Liver (tissue), 8 donors: ENCODE measurements at regions not wholly inside any gene's neighbourhood (a gene's known extent, or its start where the extent isn't known, plus 50 kb on each side); places are given as distances from the start of the nearest gene placed in this dataset.

Source experiments
- DNase-seq: peaks from one replicate; pipeline ENCODE4 v3.0.0-alpha.2; 2017; ENCODE audit warnings: low spot score
- H3K27ac ChIP-seq, 2 donors: one replicate each; pipeline ENCODE4 v1.7.0; 2013; ENCODE audit warnings: inconsistent platforms in 2 of 2, low read length in 2 of 2, control low read depth in 1 of 2, low read depth in 1 of 2, mild to moderate bottlenecking in 1 of 2
- H3K27me3 ChIP-seq, 4 donors: one replicate each; pipeline versions ENCODE4 v1.6.1 to v1.7.0; 2013; ENCODE audit warnings: low read length in 3 of 4, inconsistent platforms in 1 of 4, mild to moderate bottlenecking in 1 of 4, moderate library complexity in 1 of 4; ENCODE audit not compliant: control insufficient read depth in 4 of 4, insufficient read depth in 4 of 4
- H3K36me3 ChIP-seq, 4 donors: one replicate each; pipeline versions ENCODE4 v1.6.1 to v1.7.0; 2013; ENCODE audit warnings: low read length in 3 of 4, mild to moderate bottlenecking in 3 of 4, low read depth in 1 of 4, moderate library complexity in 1 of 4; ENCODE audit not compliant: control insufficient read depth in 4 of 4, insufficient read depth in 3 of 4
- H3K4me1 ChIP-seq, 4 donors: one replicate each; pipeline versions ENCODE4 v1.6.1 to v1.7.0; 2013; ENCODE audit warnings: low read length in 3 of 4, mild to moderate bottlenecking in 3 of 4, moderate library complexity in 1 of 4; ENCODE audit not compliant: control insufficient read depth in 4 of 4, insufficient read depth in 4 of 4
- H3K4me3 ChIP-seq, 3 donors: one replicate each; pipeline versions ENCODE4 v1.6.1 to v1.7.0; 2013; ENCODE audit warnings: low read length in 3 of 3, control low read depth in 1 of 3, low read depth in 1 of 3, mild to moderate bottlenecking in 1 of 3
- H3K9ac ChIP-seq, 2 donors: one replicate each; pipeline ENCODE4 v1.7.0; 2013; ENCODE audit warnings: low read length in 2 of 2, mild to moderate bottlenecking in 2 of 2, moderate library complexity in 2 of 2, control low read depth in 1 of 2, low read depth in 1 of 2
- H3K9me3 ChIP-seq, 4 donors: one replicate each; pipeline versions ENCODE4 v1.6.1 to v1.7.0; 2013; ENCODE audit warnings: low read length in 3 of 4; ENCODE audit not compliant: control insufficient read depth in 4 of 4
- EGR1 ChIP-seq, 2 donors: IDR thresholded peaks; 2 replicates each; pipeline ENCODE4 v1.6.1; 2016 to 2018; ENCODE audit warnings: antibody characterized with exemption in 2 of 2, low read depth in 2 of 2
- FOXA1 ChIP-seq: IDR thresholded peaks from 2 replicates; pipeline ENCODE4 v1.6.1; 2016; ENCODE audit warnings: antibody characterized with exemption
- FOXA2 ChIP-seq: IDR thresholded peaks from 2 replicates; pipeline ENCODE4 v1.6.1; 2016; ENCODE audit warnings: antibody characterized with exemption
- GABPA ChIP-seq, 2 donors: IDR thresholded peaks in 1 of 2; conservative IDR thresholded peaks in 1 of 2; 2 replicates each; pipeline ENCODE4 v1.6.1; 2016; ENCODE audit warnings: antibody characterized with exemption in 2 of 2, mild to moderate bottlenecking in 1 of 2, moderate library complexity in 1 of 2
- HNF4A ChIP-seq, 2 donors: conservative IDR thresholded peaks; 2 replicates each; pipeline ENCODE4 v1.6.1; 2016; ENCODE audit warnings: antibody characterized with exemption in 2 of 2, mild to moderate bottlenecking in 2 of 2
- HNF4G ChIP-seq: IDR thresholded peaks from 2 replicates; pipeline ENCODE4 v1.6.1; 2016; ENCODE audit warnings: antibody characterized with exemption
- JUND ChIP-seq, 2 donors: IDR thresholded peaks; 2 replicates each; pipeline ENCODE4 v1.6.1; 2016; ENCODE audit warnings: antibody characterized with exemption in 2 of 2
- RAD21 ChIP-seq, 2 donors: IDR thresholded peaks; 2 replicates each; pipeline ENCODE4 v1.6.1; 2016; ENCODE audit warnings: antibody characterized with exemption in 2 of 2, mild to moderate bottlenecking in 2 of 2
- RXRA ChIP-seq, 2 donors: IDR thresholded peaks; 2 replicates each; pipeline ENCODE4 v1.6.1; 2017 to 2018; ENCODE audit warnings: antibody characterized with exemption in 2 of 2, mild to moderate bottlenecking in 1 of 2
- SP1 ChIP-seq: IDR thresholded peaks from 2 replicates; pipeline ENCODE4 v1.6.1; 2018; ENCODE audit warnings: antibody characterized with exemption, mild to moderate bottlenecking
- TAF1 ChIP-seq: conservative IDR thresholded peaks from 2 replicates; pipeline ENCODE4 v1.6.1; 2016; ENCODE audit warnings: antibody characterized with exemption, mild to moderate bottlenecking
- YY1 ChIP-seq: IDR thresholded peaks from 2 replicates; pipeline ENCODE4 v1.6.1; 2016; ENCODE audit warnings: antibody characterized with exemption, mild to moderate bottlenecking
- WGBS: extraction: QIAGEN DNeasy Blood & Tissue Kit; methylation state at CpG from one replicate; pipeline ENCODE4 v1.1.7; 2013; 5-methylcytosine and 5-hydroxymethylcytosine counted together
- TF ChIP-seq, protein P1 (sequence below): IDR thresholded peaks from 2 replicates; pipeline ENCODE4 v1.6.1; 2016; ENCODE audit warnings: antibody characterized with exemption, mild to moderate bottlenecking
- TF ChIP-seq, protein P2 (sequence below): IDR thresholded peaks from 2 replicates; pipeline ENCODE4 v1.6.1; 2016; ENCODE audit warnings: antibody characterized with exemption
- TF ChIP-seq, protein P3 (sequence below): IDR thresholded peaks from 2 replicates; pipeline ENCODE4 v1.6.1; 2016; ENCODE audit warnings: antibody characterized with exemption
- TF ChIP-seq, protein P4 (sequence below): fragments of 150-350 bp; IDR thresholded peaks from 2 replicates; pipeline ENCODE4 v1.5.1; 2017; ENCODE audit warnings: improper control_type of control experiment, low read depth, low read length; ENCODE audit not compliant: missing input control
- TF ChIP-seq, protein P5 (sequence below): IDR thresholded peaks from 2 replicates; pipeline ENCODE4 v1.6.1; 2016; ENCODE audit warnings: antibody characterized with exemption
- donor health status: healthy.
- donor health status: healthy.
- donor health status: healthy.
- donor health status: healthy.
- donor health status: healthy.

DNA sequence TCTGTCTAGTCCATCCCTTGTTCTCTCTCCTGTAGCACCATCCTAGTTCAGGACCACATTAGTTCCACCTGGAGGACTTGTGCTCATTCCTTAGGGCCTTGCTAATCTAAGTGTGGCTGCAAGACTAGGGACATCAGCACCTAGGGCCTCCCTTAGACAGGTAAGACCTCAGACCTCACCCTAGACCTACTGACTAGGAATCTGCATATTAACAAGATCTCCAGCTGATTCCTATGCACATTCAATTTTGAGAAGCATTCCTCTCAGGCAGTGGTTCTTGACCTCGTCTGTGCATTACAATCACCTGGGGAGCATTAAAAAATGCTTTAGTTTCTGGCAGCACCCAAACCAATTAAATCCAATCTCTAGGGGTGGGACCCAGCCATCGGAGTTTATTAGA lies 238.4 kb upstream of the RGMA start:
- H3K4me3 ChIP-seq: no peak overlapping the region
- DNase-seq: no peak
- no peaks in the 10 kb centered on the region for H3K4me1 ChIP-seq
- no peak overlapping the region for H3K9ac ChIP-seq
- H3K27ac ChIP-seq: no peak overlapping the region
- H3K27me3 ChIP-seq: peaks cover 0 to 8% (median 2%) of the 10 kb centered on the region in 4 donors
- H3K36me3 ChIP-seq: no peaks in the 10 kb centered on the region
- WGBS: 42% methylated on average over 2 of the region's 2 CpGs
- no peaks in the 10 kb centered on the region for H3K9me3 ChIP-seq
- TF ChIP-seq HNF4A (conservative IDR thresholded peaks at IDR 0.05) (no peak), EGR1 (IDR thresholded peaks at IDR 0.05; ENCODE audit: low read depth in 2 of 2) (no peak), YY1 (no peak), RXRA (IDR thresholded peaks at IDR 0.05) (no peak), HNF4G (no peak), TAF1 (no peak), FOXA2 (no peak), JUND (IDR thresholded peaks at IDR 0.05) (no peak), SP1 (no peak), FOXA1 (no peak), GABPA (IDR thresholded peaks at IDR 0.05 in 1 of 2, conservative IDR thresholded peaks at IDR 0.05 in 1 of 2) (no peak), RAD21 (IDR thresholded peaks at IDR 0.05) (no peak)
- TF ChIP-seq, protein P1, sequence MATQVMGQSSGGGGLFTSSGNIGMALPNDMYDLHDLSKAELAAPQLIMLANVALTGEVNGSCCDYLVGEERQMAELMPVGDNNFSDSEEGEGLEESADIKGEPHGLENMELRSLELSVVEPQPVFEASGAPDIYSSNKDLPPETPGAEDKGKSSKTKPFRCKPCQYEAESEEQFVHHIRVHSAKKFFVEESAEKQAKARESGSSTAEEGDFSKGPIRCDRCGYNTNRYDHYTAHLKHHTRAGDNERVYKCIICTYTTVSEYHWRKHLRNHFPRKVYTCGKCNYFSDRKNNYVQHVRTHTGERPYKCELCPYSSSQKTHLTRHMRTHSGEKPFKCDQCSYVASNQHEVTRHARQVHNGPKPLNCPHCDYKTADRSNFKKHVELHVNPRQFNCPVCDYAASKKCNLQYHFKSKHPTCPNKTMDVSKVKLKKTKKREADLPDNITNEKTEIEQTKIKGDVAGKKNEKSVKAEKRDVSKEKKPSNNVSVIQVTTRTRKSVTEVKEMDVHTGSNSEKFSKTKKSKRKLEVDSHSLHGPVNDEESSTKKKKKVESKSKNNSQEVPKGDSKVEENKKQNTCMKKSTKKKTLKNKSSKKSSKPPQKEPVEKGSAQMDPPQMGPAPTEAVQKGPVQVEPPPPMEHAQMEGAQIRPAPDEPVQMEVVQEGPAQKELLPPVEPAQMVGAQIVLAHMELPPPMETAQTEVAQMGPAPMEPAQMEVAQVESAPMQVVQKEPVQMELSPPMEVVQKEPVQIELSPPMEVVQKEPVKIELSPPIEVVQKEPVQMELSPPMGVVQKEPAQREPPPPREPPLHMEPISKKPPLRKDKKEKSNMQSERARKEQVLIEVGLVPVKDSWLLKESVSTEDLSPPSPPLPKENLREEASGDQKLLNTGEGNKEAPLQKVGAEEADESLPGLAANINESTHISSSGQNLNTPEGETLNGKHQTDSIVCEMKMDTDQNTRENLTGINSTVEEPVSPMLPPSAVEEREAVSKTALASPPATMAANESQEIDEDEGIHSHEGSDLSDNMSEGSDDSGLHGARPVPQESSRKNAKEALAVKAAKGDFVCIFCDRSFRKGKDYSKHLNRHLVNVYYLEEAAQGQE: no peak
- TF ChIP-seq, protein P2, sequence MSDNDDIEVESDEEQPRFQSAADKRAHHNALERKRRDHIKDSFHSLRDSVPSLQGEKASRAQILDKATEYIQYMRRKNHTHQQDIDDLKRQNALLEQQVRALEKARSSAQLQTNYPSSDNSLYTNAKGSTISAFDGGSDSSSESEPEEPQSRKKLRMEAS: no peak
- TF ChIP-seq, protein P3, sequence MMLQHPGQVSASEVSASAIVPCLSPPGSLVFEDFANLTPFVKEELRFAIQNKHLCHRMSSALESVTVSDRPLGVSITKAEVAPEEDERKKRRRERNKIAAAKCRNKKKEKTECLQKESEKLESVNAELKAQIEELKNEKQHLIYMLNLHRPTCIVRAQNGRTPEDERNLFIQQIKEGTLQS: no peak
- TF ChIP-seq, protein P4, sequence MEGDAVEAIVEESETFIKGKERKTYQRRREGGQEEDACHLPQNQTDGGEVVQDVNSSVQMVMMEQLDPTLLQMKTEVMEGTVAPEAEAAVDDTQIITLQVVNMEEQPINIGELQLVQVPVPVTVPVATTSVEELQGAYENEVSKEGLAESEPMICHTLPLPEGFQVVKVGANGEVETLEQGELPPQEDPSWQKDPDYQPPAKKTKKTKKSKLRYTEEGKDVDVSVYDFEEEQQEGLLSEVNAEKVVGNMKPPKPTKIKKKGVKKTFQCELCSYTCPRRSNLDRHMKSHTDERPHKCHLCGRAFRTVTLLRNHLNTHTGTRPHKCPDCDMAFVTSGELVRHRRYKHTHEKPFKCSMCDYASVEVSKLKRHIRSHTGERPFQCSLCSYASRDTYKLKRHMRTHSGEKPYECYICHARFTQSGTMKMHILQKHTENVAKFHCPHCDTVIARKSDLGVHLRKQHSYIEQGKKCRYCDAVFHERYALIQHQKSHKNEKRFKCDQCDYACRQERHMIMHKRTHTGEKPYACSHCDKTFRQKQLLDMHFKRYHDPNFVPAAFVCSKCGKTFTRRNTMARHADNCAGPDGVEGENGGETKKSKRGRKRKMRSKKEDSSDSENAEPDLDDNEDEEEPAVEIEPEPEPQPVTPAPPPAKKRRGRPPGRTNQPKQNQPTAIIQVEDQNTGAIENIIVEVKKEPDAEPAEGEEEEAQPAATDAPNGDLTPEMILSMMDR: no peak
- TF ChIP-seq, protein P5, sequence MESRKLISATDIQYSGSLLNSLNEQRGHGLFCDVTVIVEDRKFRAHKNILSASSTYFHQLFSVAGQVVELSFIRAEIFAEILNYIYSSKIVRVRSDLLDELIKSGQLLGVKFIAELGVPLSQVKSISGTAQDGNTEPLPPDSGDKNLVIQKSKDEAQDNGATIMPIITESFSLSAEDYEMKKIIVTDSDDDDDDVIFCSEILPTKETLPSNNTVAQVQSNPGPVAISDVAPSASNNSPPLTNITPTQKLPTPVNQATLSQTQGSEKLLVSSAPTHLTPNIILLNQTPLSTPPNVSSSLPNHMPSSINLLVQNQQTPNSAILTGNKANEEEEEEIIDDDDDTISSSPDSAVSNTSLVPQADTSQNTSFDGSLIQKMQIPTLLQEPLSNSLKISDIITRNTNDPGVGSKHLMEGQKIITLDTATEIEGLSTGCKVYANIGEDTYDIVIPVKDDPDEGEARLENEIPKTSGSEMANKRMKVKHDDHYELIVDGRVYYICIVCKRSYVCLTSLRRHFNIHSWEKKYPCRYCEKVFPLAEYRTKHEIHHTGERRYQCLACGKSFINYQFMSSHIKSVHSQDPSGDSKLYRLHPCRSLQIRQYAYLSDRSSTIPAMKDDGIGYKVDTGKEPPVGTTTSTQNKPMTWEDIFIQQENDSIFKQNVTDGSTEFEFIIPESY: no peak
